ENCODE measurements at regions not wholly inside any gene's neighbourhood (a gene's known extent, or its start where the extent isn't known, plus 50 kb on each side); places are given as distances from the start of the nearest gene placed in this dataset.
A peak's percentile ranks its signal among the peaks of the same experiment; 100 is the strongest.

DNA sequence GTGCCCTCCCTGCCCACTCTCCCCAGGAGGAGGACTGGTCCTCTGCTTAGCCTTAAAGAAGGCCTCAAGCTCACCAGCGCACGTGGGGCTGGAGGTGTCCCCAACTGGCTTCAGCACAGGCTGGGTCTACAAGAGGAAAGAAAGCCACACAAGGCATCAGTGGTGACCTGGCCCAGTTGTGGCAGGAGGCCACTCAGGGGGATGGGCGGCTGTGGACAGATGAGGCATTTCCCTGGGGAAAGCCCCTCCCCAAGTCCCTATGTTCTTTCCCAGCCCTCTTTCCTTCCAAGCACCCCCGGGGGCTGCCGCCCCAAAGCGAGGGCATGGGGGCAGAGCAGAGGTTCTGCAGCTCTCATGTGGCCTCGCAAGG is 155.2 kb upstream of the TLE3 start:
- no peaks in the 10 kb centered on the region for H3K9me3 ChIP-seq
- 92 to 97% methylated on average over 5 to 7 of the region's 7 CpGs for WGBS, 2 donors
- intact Hi-C loops (cut with DNase I; ENCODE audit: low total_unique reads) = no loop called here
- DNase-seq = no peak
- H3K4me1 ChIP-seq = peaks cover 12% of the 10 kb centered on the region
- no peak for TF ChIP-seq CTCF (IDR thresholded peaks at IDR 0.05)
- no peak for TF ChIP-seq POLR2A (IDR thresholded peaks at IDR 0.05)
- no peak overlapping the region for H3K4me3 ChIP-seq
- no peak overlapping the region for H3K27ac ChIP-seq
- H3K27me3 ChIP-seq = no peaks in the 10 kb centered on the region
- no peaks in the 10 kb centered on the region for H3K36me3 ChIP-seq (ENCODE audit: low read depth, missing control alignments)

- Histone ChIP-seq H3K4me1 (peaks cover 12% of the 10 kb centered on the region), H3K27ac (no peak overlapping the region), H3K9me3 (no peaks in the 10 kb centered on the region), H3K4me3 (no peak overlapping the region), H3K36me3 (ENCODE audit: low read depth, missing control alignments) (no peaks in the 10 kb centered on the region), H3K27me3 (no peaks in the 10 kb centered on the region)
- WGBS, 2 donors = 74 to 95% methylated on average over 7 to 19 of the region's 21 CpGs
- intact Hi-C loops (cut with DNase I; ENCODE audit: low total_unique reads) = no loop called here
- no peak for TF ChIP-seq CTCF (IDR thresholded peaks at IDR 0.05)
- no peak for TF ChIP-seq POLR2A (IDR thresholded peaks at IDR 0.05)
- no peak for DNase-seq
Observed at GRCh38 chr15:70252056-70252950, 154.6 kb upstream of the TLE3 start.

- DNase-seq = peak; percentile 46
- Histone ChIP-seq H3K36me3 (ENCODE audit: low read depth, missing control alignments) (no peaks in the 10 kb centered on the region), H3K9me3 (no peaks in the 10 kb centered on the region), H3K27me3 (no peaks in the 10 kb centered on the region), H3K4me1 (peaks cover 12% of the 10 kb centered on the region), H3K4me3 (no peak overlapping the region), H3K27ac (peak overlapping the region in 1 of 2 donors; percentile 45)
- TF ChIP-seq POLR2A (IDR thresholded peaks at IDR 0.05) (no peak), CTCF (IDR thresholded peaks at IDR 0.05) (no peak)
- intact Hi-C loops (cut with DNase I; ENCODE audit: low total_unique reads) = no loop called here
- WGBS, 2 donors = 64 to 69% methylated on average over 11 of the region's 11 CpGs
Observed at GRCh38 chr15:70251246-70251990, 153.7 kb upstream of the TLE3 start.

- peak overlapping the region in 1 of 2 donors; percentile 45 for H3K27ac ChIP-seq
- WGBS, 2 donors = 68 to 73% methylated on average over 13 to 27 of the region's 27 CpGs
- intact Hi-C loops (cut with DNase I; ENCODE audit: low total_unique reads) = no loop called here
- DNase-seq = peak; percentile 73
- no peak for TF ChIP-seq POLR2A (IDR thresholded peaks at IDR 0.05)
- no peak for TF ChIP-seq CTCF (IDR thresholded peaks at IDR 0.05)
- H3K27me3 ChIP-seq = no peaks in the 10 kb centered on the region
- H3K4me3 ChIP-seq = no peak overlapping the region
- H3K36me3 ChIP-seq (ENCODE audit: low read depth, missing control alignments) = no peaks in the 10 kb centered on the region
- H3K4me1 ChIP-seq = peaks cover 12% of the 10 kb centered on the region
- no peaks in the 10 kb centered on the region for H3K9me3 ChIP-seq
Observed at GRCh38 chr15:70250208-70251201, 152.8 kb upstream of the TLE3 start.
